Smooth muscle cell (in vitro differentiated cells): ENCODE measurements at regions not wholly inside any gene's neighbourhood (a gene's known extent, or its start where the extent isn't known, plus 50 kb on each side); places are given as distances from the start of the nearest gene placed in this dataset. TPM values are rescaled to one million over a fixed set of nuclear protein-coding genes. Genes with fewer than 3 reads are reported as not detected.
"Not testable (repeated sequence)": the region's sequence is repeated elsewhere in the genome, so short reads cannot be mapped to it uniquely, and the experiment has no call there.

ENCODE experiments used
- DNase-seq: peaks from one replicate; lab custom pipeline; 2025; ENCODE audit not compliant: unreplicated experiment; lab: John Stamatoyannopoulos, UW
- H2AFZ ChIP-seq: fragments of 200-600 bp; sonication (generic); 2 replicates; pipeline ENCODE4 v1.6.0; 2016; ENCODE audit warnings: antibody characterized with exemption, low read depth, mild to moderate bottlenecking
- H3F3A ChIP-seq: fragments of 200-600 bp; sonication (generic); 2 replicates; pipeline ENCODE4 v1.6.0; 2017; ENCODE audit warnings: antibody characterized with exemption, low read depth
- H3K27ac ChIP-seq: fragments of 200-600 bp; sonication (generic); 2 replicates; pipeline ENCODE4 v1.5.1; 2016; ENCODE audit warnings: low read depth, mild to moderate bottlenecking
- H3K27me3 ChIP-seq: fragments of 200-600 bp; sonication (generic); 2 replicates; pipeline ENCODE4 v1.6.1; 2016; ENCODE audit warnings: low read depth, mild to moderate bottlenecking
- H3K36me3 ChIP-seq: fragments of 200-600 bp; sonication (generic); 2 replicates; pipeline ENCODE4 v1.5.1; 2016; ENCODE audit warnings: low read depth
- H3K4me1 ChIP-seq: fragments of 200-600 bp; sonication (generic); 2 replicates; pipeline ENCODE4 v1.5.1; 2016; ENCODE audit warnings: low read depth
- H3K4me2 ChIP-seq: fragments of 200-600 bp; sonication (generic); 2 replicates; pipeline ENCODE4 v1.6.0; 2016; ENCODE audit warnings: mild to moderate bottlenecking
- H3K4me3 ChIP-seq: fragments of 200-600 bp; sonication (generic); 2 replicates; pipeline ENCODE4 v1.5.1; 2016; ENCODE audit warnings: mild to moderate bottlenecking
- H3K79me2 ChIP-seq: fragments of 200-600 bp; sonication (generic); 2 replicates; pipeline ENCODE4 v1.6.0; 2016; ENCODE audit warnings: low read depth, mild to moderate bottlenecking
- H3K9ac ChIP-seq: fragments of 200-600 bp; sonication (generic); 2 replicates; pipeline ENCODE4 v1.6.0; 2016; ENCODE audit warnings: low read depth
- H3K9me3 ChIP-seq: fragments of 200-600 bp; sonication (generic); replicated peaks from 2 replicates; pipeline ENCODE4 v1.5.1; 2016; ENCODE audit warnings: low read depth
- H4K20me1 ChIP-seq: fragments of 200-600 bp; sonication (generic); 2 replicates; pipeline ENCODE4 v1.6.0; 2016; ENCODE audit warnings: low read depth
- WGBS: methylation state at CpG from one replicate; pipeline ENCODE4 v1.1.7; 2016; ENCODE audit warnings: low lambda C conversion rate; 5-methylcytosine and 5-hydroxymethylcytosine counted together
- microRNA counts: library from miRNA; unstranded; fragments of <30 nt; microRNA quantifications from one replicate; lab custom pipeline; 2016
- microRNA-seq: library from miRNA; unstranded; fragments of <30 nt; microRNA quantifications from one replicate; pipeline ENCODE4, GENCODE V29; 2016; ENCODE audit warnings: borderline number of aligned reads
- small RNA-seq: library from RNA; depleted of rRNA; stranded (forward); fragments of <200 nt; gene quantifications from one replicate; pipeline ENCODE3, GENCODE V24; 2014

- not testable (repeated sequence) for H3K27me3 ChIP-seq, H3K4me2 ChIP-seq, DNase-seq, H4K20me1 ChIP-seq, H3K4me3 ChIP-seq, H3F3A ChIP-seq, H3K79me2 ChIP-seq, H3K4me1 ChIP-seq, H3K9ac ChIP-seq, H3K36me3 ChIP-seq, H2AFZ ChIP-seq, H3K27ac ChIP-seq, H3K9me3 ChIP-seq
- 71% methylated on average over 3 of the region's 4 CpGs for WGBS
Observed at GRCh38 chr6:106721189-106721588, 91.8 kb downstream of the QRSL1 start.

MicroRNA genes in the stretch of these regions (microRNA counts, 767-probe panel; counts per million panel counts)
- 183 counts per million for microRNA hsa-miR-587 (lab: Ali Mortazavi, UCI)

Small RNAs in the stretch of these regions (microRNA-seq; reads per million reads assigned to microRNA genes)
- not detected for gene MIR587

Small RNAs in the stretch of these regions (small RNA-seq; reads per million reads assigned to genes)
- gene MIR587 (not detected), gene RNU6-117P (not detected)
